ENCODE measurements at regions not wholly inside any gene's neighbourhood (a gene's known extent, or its start where the extent isn't known, plus 50 kb on each side); places are given as distances from the start of the nearest gene placed in this dataset.
A peak's percentile ranks its signal among the peaks of the same experiment; 100 is the strongest.
"Not testable (repeated sequence)": the region's sequence is repeated elsewhere in the genome, so short reads cannot be mapped to it uniquely, and the experiment has no call there.

DNA sequence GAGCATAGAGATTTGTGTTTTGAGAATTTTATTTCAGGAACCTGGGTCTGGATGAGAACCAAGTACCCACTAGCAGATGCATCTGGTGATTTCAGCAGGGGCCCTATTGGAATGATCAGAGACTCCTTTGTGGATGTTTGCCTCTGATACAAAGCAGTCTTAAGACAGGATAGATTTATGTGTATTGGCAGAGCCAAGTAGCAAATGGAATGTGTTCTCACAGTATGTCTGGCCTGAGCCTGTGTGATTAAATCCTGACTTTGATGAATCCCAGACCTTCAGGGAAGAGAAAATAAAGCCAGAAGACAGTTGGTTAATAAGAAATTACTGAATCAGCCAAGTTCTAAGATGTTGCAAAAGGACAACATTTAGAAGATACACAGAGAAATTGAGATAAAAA, 755.5 kb upstream of the SEMA6D start:
- intact Hi-C loops (cut with DNase I) = no loop called here
- no peak for DNase-seq (ENCODE audit: missing footprints)
- peak; percentile 93 for ATAC-seq

DNA sequence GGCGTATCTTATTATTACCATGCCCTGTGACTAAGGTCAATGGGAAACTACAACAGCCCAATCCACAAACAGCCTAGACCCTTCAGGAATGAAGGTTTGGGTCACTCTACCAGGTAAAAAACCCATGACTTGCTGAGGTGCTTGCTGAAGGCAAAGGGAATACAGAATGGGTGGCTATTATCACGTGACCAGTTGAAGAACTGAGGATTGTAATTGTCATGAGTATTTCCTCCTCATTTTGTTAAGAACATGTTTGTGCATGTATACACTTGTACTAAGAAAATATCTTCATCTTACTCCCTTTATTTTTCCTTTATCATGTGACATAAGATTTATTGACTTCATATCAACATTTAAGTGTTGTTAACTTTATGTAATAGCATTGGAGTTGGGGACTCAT, 729.2 kb upstream of the SEMA6D start:
- ATAC-seq; intact Hi-C loops (cut with DNase I); DNase-seq (ENCODE audit: missing footprints): not testable (repeated sequence)

DNA sequence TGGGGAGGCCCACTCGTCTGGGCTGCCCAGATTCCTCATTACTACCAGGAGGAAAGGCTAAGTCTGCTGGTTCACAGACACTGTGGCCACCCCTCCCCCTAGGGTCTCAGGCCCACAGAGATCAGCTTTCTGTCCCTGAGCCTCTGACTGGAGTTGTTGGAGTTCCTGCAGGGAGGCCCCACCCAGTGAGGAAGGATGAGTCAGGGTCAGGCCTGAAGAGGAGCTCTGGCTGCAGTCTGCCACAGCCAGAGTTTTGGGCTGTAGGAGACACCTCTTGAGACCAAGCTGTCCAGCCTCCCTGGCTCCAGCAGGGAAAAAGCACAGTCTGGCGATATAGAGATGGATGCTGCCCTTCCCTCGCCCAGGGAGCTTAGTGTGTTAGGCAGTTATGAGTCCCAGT, 720.9 kb upstream of the SEMA6D start:
- ATAC-seq = no peak
- DNase-seq (ENCODE audit: missing footprints) = no peak
- intact Hi-C loops (cut with DNase I) = no loop called here

DNA sequence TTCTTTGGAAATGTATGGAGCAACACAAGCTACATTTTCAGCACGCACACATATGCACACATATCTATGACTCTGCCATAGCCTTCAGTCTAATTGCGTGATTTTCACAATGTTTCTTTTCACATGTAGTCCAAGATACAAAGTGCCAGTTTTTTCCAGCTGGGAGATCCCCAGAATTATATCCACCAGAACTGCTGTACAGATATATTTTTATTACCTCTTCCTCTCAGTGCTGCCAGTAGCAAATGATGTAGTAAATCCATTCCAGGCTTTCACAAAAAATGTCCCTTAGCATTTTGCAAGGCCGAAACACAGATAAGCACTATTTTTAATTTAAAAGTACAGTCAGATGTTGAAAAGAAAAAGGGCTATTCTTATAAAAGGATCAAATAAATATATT, 719.8 kb upstream of the SEMA6D start:
- DNase-seq (ENCODE audit: missing footprints) = no peak
- intact Hi-C loops (cut with DNase I) = no loop called here
- no peak for ATAC-seq

DNA sequence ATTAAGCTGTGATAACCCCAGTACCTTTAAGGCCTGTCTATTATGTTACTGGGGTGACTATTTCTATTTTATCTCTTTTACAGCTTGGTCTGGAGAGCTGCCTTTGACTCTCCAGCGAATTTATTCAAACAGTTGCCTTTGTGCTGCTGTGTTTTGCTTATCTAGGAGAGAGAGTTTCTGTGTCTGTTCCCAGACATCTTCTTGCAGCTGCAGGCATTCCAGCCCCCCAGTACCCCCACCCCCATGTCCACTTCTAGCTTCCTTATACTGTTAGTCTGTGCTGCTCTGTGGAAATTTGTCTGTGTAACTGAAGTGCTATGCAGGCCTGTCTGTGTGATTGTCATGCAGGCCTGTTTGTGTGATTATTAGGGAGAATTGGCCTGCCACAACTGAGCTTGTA, 713.7 kb upstream of the SEMA6D start:
- intact Hi-C loops (cut with DNase I) = no loop called here
- DNase-seq (ENCODE audit: missing footprints) = no peak
- no peak for ATAC-seq

DNA sequence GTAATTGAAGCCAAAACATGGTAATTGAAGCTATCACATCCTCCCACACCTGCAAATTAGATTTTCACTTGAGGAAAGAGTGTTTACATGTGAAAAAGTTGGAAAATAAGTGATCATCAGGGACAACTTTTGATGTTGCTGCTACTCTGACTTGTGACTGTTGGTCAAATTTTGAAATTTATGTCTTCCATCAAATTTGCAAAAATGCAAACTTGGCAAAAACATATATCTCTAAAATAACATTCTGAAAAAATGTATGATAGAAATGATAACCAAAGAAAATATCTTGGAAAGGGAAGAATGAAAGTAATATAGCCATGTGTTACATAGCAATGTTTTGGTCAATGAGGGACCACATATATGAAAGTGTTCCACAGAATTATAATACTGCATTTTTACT, 703.9 kb upstream of the SEMA6D start:
- ATAC-seq = no peak
- intact Hi-C loops (cut with DNase I) = no loop called here
- DNase-seq (ENCODE audit: missing footprints) = no peak

DNA sequence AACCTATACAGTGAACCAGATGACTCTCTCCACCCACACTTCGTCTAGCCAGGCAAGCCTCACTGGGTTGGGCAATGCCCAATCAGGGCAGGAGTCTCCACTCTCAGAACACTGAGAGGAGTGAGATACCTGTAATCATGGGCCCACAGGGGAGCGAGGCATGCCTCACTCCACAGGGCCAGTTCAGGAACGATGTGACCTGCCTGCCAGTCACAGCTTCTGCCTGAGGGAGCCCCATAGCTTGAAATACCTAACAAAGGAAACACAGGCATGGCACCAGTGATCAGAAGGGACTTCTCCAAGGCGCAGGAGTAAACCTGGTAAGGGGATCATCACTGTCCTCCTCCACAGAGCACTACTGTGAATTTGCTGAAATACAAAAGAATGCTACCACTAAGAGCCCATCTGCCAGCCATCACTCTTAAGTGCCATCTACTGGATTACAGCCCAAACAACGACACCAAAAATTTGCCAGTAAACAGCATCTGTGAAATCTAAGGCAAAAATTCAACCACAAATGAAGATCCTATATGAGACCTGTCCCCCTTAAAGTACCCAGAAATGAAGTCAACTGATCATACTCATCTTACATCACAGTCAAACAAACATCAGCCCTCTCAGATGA, 689.9 kb upstream of the SEMA6D start:
- no peak for ATAC-seq
- intact Hi-C loops (cut with DNase I) = loop anchor here (10.0 kb wide), 1 partner anchor 243 kb away; no protein-coding TSS in a partner anchor
- no peak for DNase-seq (ENCODE audit: missing footprints)

DNA sequence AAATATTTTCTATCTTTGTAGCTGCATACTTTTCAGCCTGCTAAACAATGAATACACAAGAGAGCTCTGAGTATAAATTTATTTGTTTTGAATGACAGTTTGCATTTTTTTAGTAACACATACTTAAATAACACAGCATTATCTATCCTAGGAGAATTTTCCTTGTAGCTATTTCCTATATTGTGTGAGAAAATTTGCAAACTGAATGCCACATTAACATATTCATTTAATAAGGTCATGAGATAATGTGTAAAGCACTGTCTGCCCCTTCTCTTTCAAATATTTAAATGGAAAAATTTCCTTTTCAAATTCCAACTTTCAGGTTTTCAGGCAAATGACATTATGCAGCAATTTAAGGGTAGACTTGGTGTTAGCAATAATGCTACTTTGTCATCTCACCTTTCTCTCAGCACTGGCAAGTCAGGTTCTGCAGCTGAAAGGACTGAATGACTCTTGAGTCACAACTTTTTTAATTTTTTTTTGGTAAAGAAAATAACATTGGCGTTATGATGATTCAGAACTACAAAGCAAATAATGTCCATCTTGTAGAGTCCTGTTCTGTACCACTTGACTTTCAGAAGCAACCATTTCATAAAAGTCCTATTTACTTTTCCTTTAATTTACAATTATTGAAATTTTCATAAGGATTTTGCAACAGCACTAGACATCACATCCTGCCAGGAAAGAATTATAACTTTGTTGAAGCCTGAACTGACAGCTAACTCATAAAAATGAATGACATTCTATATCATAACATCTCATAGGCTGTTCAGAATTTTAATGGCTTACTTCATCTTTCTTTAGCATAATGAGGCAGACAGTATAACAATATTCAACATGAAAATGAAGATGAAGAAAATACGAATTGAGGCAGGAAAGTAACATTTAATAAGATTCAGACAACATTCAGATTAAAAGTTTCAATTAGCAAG, 681.6 kb upstream of the SEMA6D start:
- DNase-seq (ENCODE audit: missing footprints) (no peak), ATAC-seq (no peak)
- intact Hi-C loops (cut with DNase I) = no loop called here

DNA sequence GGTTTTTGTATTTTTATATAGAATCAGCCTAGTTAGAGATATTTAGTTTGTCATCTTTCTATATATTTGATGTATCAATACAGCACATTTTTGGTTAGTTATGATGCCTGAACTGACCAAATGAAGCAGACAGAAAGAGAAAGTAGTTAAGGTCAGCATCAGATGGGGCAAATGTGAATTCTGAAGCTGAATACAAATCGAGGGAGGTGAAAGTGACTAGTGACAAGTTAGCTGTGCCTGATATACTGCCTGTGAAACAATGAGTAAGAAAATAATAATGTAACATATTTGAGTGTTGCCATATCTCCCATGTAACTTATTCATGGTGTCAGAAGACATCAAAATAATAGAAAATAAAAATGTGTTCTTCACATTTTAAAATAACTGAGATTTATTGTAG, 680.3 kb upstream of the SEMA6D start:
- ATAC-seq (no peak), DNase-seq (ENCODE audit: missing footprints) (no peak)
- intact Hi-C loops (cut with DNase I) = no loop called here

DNA sequence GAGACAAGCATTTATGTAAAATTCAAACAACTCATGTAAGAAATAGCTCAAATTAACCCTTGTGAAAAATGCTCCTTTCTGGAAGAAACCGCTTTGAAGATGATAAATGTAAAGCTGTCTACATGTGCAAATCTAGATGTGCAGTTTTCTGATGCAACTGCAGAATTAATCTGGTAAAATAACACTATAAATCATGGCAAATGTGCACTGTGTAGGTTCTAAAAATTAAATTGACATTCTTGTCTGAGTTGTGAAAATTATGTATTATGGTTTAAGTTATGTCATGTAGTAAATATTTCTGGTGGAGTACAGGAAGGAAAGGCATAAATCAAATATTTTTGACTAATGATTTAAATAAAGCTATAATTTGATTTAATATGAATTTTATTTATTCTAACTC, 678.1 kb upstream of the SEMA6D start:
- DNase-seq (ENCODE audit: missing footprints) (no peak), ATAC-seq (no peak)
- intact Hi-C loops (cut with DNase I) = no loop called here

DNA sequence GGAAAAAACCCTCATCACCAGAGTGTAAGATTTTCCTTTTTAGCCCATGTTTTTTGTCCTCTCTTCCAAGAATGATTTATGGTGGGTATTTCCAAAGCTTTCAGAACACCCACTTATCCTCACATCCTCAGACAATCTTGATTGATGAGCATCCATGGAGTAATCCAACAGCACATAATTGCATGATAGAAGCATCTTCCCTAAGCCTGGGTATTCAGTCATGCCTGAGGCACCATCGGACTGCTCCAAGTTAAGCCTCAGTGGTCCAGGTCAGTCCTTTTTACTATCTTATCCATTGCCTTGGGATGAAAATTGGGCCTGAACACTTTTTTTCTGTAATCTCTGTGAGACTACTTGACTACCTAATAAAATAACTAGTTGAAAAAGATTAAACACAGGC, 676.0 kb upstream of the SEMA6D start:
- ATAC-seq (no peak), DNase-seq (ENCODE audit: missing footprints) (no peak)
- intact Hi-C loops (cut with DNase I) = no loop called here

DNA sequence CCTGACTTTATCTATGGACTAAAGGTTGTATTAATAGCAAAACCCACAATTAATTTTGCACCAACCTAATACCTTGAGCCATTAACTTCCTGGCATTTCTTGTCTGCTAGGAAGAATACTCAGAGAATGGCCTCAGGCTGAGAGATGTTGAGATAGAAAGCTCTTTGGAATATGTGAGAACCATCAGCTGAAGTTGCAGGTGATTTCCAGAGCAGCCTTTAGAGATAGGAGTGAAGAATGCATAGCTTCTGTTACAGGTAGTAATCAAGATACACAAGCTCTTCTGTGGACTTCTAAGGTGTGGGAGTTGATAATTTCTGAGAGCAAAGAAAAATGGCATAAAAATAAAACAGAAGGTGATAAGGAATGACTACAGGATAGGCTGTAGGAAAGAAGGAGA, 669.3 kb upstream of the SEMA6D start:
- DNase-seq (ENCODE audit: missing footprints); ATAC-seq; intact Hi-C loops (cut with DNase I): not testable (repeated sequence)

DNA sequence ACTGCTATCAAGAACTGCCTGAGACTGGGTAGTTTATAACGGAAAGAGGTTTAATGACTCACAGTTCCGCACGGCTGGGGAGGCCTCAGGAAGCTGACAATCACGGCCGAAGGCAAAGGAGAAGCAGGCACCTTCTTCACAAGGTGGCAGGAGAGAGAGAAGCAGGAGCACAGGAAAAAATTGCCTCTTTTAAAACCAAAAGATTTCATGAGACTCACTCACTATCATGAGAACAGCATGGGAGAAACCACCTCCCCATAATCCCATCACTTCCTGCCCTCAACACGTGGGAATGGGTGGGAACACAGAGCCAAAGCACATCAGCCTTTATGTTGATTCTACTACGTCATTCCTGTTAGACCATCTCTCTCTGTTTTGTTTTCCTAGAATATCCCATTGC, 650.9 kb upstream of the SEMA6D start:
- no peak for ATAC-seq
- DNase-seq (ENCODE audit: missing footprints) = no peak
- intact Hi-C loops (cut with DNase I) = no loop called here

DNA sequence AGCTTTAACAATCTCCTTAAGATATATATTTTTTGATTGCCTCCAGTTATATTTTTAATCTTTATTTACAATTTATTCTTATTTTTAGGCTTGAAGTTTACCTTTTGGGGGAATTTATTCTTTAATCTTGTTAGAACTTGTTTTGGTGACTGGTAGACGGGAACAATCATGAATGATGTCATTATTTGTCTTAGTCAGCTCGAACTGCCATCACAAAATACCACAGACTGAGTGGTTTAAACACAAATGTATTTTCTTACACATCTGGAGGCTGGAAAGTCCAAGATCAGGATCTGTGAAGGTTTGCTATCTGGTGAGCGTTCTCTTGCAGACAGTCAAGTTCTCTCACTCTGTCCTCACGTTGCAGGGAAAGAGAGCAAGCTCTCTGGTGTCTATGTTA, 639.5 kb upstream of the SEMA6D start:
- intact Hi-C loops (cut with DNase I); DNase-seq (ENCODE audit: missing footprints); ATAC-seq: not testable (repeated sequence)

DNA sequence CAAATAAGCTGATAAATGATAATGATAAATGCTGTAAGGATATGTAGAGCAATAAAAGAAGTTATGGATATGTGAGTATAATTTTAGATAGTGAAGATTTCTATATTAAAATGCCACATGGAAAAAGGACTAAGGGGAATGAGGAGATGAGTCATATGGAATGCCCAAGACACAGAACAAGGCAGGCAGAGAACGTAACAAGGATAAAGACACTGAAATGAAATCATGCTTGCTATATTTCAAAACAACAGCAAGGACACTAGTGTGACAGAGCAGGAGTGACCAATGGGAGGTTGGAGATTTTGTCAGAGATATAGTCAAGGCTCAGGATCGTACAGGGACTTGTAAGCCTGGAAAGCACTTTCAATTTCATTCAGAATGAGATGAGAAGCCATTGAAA, 621.5 kb upstream of the SEMA6D start:
- no peak for ATAC-seq
- no peak for DNase-seq (ENCODE audit: missing footprints)
- intact Hi-C loops (cut with DNase I) = no loop called here

DNA sequence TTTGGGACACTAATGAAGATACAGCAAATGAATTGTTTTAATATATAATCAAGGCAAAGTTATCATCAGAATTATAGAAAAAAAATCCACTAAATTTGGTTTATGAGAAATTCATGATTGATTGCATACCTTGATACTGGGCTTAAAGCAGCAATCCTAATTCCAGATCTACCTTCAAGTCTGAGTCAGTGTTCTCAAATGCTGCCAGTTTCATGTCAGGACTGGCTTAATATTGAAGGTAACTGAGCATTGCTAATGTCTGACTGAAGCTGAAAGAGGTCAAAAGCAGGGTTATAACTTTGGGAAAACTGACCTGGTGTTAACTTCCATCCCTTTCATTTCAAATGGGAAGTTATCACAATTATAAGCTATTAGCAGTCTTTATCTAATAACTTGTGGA, 618.8 kb upstream of the SEMA6D start:
- ATAC-seq; DNase-seq (ENCODE audit: missing footprints); intact Hi-C loops (cut with DNase I): not testable (repeated sequence)

DNA sequence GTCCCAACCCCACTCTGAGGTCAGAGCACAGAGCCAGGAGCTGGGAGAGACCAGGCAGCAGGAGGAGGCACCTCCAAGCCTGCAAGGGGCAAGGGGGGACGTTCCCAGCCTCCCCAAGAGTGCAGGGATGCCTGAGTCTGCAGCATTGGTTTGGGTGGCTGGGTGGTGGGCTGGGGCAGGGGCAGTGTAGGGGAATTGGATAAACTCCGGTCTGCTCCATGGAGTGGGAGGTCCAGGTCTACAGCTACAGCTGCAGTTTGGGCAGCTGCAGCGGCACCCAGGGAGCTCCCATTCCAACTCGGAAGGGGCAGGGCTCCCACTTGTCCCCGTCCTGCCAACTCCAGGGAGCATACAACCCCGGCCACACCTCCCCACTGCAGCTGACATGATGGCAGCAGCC, 617.5 kb upstream of the SEMA6D start:
- DNase-seq (ENCODE audit: missing footprints); intact Hi-C loops (cut with DNase I); ATAC-seq: not testable (repeated sequence)

DNA sequence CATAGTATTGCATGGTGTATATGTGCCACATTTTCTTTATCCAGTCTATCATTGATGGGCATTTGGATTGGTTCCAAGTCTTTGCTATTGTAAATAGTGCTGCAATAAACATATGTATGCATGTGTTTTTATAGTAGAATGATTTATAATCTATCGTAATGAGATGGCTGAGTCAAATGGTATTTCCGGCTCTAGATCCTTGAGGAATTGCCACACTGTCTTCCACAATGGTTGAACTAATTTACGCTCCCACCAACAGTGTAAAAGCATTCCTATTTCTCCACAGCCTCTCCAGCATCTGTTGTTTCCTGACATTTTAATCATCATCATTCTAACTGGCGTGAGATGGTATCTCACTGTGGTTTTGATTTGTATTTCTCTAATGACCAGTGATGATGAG, 608.5 kb upstream of the SEMA6D start:
- intact Hi-C loops (cut with DNase I); DNase-seq (ENCODE audit: missing footprints); ATAC-seq: not testable (repeated sequence)

DNA sequence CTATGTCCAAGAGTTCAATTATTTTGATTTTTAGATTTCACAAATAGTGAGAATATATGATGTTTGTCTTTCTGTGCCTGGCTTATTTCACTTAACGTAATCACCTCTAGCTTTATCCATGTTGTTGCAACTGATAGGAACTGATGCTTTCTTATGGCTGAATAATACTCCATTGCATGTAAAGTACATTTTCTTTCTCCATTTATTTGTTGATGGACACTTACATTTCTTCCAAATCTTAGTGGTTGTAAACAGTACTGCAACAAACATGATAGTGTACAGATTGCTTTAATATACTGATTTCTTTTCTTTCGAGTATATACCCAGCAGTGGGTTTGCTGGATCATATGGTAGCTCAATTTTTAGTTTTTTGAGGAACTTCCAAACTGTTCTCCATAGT, 600.6 kb upstream of the SEMA6D start:
- intact Hi-C loops (cut with DNase I) = no loop called here
- no peak for DNase-seq (ENCODE audit: missing footprints)
- no peak for ATAC-seq

DNA sequence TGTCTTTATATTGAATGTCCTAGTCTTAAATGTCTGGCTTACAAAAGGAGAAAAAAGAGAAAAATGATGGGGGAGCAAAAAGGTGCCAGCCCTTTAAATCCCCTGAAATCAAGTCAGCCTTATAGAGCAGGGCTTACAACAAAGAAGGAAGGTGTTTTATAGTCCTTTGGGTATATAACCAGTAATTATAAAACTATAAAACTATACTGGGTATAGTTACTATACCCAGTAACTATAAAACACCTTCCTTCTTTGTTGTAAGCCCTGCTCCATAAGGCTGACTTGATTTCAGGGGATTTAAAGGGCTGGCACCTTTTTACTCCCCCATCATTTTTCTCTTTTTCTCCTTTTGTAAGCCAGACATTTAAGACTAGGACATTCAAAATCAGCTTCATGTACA, 598.0 kb upstream of the SEMA6D start:
- intact Hi-C loops (cut with DNase I) = no loop called here
- no peak for ATAC-seq

More for the DNA sequence above, 598.0 kb upstream of the SEMA6D start:
- DNase-seq (ENCODE audit: missing footprints) = no peak
